T1000 (cell line): ENCODE measurements at regions not wholly inside any gene's neighbourhood (a gene's known extent, or its start where the extent isn't known, plus 50 kb on each side); places are given as distances from the start of the nearest gene placed in this dataset.
"Not testable (repeated sequence)": the region's sequence is repeated elsewhere in the genome, so short reads cannot be mapped to it uniquely, and the experiment has no call there.

Experiments
- DNase-seq: peaks from one replicate; lab custom pipeline; 2025; ENCODE audit warnings: mixed read lengths; lab: John Stamatoyannopoulos, UW

DNA sequence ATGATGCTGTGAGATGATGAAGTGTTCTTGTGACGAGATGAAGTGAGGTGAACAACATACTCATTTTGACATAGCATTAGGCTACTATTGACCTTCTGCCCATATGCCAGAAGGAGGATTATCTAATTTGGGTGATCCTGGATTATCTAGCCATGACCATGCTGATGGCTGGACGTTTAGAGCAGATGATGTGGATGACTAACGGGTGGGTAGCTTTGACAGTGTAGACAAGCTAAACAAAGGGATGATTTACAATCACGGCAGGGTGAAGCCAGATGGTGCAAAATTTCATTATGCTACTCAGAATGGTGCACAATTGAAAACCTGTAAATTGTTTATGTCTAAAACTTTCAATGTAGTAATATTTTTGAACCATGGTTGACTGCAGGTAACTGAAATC is 2403.4 kb upstream of the ACO1 start:
- DNase-seq, result no peak

DNA sequence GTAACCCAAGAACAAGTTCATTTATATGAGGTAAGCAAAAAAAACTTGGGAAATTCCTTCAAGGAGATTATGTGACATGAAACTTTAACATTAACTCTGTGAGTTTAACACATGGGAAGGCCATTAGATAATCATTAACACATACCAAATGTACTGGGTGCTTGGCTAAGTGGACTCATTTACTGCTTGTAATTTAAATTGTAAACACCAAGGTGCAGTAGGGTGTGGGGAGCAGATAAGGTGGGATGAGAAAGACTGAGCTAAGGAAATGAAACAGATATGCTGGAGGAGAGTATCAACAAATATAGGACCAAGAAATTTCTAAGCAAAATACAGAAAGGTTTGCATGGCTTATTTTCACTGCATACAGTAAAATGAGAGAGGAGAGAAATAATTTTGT is 2384.8 kb upstream of the ACO1 start:
- no peak for DNase-seq

DNA sequence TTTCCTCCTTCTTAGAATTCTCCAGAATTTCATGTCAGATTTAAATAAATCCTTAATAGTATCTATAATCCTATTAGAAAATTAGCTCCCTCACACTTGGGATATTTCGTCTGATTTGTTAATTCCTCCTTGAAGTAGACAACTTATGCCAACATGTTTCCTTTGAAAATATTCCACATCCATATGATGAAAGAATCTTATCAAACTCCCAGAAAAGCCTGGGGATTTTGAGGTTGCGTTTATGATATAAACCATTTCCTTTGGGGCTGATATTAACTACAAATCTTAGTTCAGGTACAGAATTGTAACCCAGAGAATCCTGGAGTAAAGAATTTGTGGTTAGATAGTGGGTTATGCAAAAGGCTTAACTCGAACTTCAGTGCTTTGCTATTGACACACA is 2373.8 kb upstream of the ACO1 start:
- no peak for DNase-seq

DNA sequence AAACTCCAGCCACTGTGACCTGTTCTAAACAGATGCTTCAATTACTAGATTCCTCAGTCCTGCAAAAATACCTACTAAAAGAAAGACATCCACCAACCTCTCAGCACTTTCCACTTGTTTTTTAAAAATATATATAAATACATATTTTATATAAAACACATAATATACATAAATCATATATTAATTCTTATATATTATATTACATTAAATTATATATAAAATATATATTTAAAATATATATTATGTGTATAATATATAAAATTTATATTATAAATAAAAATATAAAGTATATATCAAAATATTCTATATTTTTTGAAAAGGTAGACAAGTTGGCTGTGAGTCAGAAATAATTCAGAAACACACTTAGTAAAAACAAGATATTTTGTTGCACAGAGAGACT is 2371.8 kb upstream of the ACO1 start:
- no peak for DNase-seq

DNA sequence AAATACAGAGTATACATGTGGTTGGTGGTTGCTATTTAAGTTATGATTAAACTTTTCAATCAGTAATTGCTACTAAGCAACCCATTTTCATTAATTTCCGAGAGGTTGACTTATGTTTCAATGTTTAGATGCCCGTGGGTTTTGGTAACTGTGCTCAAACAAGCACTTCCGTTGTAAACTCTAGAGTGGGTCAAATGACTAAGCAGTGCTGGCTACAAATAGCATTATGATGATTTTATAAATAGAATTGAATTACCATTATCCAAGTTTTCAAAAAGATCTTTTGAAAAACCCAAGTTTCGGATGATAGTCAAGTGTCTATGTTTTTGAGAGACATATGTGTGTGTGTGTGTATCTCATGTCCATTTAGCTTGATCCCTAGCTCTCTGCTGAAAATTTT is 2369.4 kb upstream of the ACO1 start:
- DNase-seq, result no peak

DNA sequence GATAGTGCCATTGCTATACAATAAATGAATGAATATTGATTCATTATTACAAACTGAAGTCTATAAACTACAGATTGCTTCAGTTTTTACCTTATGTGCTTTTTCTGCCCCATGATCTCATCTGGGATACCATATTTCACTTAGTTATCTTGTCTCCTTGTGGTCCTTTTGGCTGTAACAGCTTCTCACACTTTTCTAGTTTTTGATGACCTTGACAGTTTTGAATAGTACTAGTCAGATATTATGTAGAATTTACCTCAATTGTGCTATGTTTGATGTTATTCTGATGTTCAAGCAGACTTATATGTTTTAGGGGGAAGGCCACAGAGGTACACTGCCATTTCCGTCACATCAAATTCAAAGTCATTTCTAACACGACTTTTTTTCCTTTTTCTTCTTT is 2364.3 kb upstream of the ACO1 start:
- DNase-seq, result no peak

DNA sequence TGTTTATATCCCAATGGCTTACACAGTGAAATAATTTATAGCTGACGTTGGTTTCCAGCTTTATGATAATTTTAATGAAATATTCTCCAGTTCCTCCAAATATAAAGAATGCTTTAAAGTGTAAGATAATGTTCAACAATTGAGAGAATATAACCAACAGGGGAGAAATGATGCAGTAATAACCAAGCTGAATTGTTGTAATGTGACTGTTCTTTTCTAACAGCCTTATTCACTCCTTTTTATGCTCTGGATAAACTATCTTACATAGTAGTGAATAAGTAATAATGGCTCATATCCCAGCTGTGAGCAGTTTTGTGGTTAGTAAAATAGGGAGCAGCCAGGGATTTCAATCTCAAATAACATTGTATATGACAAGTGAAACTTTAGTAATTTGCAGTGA is 2348.7 kb upstream of the ACO1 start:
- DNase-seq, result no peak

DNA sequence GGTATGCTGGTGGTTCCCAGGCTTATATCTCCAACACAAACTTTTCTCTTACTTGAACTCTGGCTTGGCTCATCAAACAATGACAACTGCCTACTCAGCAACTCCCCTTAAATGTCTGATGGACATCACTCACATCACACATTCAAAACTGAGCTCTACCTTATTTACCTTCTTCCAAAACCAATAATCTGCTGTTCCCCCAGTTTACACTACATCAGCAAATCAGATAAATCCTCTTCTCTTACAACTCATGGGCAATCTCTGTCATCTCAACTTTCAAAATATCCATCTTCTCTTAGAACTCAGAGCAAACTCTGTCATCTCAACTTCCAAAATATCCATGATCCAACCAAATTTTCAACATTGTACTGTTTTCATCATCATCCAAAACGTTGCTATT is 2347.9 kb upstream of the ACO1 start:
- DNase-seq, result no peak

DNA sequence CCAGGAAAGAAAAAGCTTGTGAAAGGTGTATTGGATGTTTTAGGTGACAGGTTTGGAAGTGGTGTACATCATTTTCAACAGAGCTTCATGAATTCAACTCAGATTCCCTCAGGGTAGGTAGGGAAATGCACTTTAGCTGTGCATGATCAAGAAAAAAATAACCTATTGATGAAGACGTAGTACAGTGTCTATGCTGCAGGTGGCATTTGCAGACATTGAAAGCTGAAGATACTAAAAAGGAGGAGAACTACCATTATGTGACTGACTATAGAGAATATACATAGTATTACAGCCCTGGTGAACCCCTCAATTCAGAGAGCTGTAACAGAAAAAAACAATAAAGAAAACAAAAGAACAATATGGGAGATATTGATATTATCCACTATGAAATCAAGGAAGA is 2344.7 kb upstream of the ACO1 start:
- no peak for DNase-seq

DNA sequence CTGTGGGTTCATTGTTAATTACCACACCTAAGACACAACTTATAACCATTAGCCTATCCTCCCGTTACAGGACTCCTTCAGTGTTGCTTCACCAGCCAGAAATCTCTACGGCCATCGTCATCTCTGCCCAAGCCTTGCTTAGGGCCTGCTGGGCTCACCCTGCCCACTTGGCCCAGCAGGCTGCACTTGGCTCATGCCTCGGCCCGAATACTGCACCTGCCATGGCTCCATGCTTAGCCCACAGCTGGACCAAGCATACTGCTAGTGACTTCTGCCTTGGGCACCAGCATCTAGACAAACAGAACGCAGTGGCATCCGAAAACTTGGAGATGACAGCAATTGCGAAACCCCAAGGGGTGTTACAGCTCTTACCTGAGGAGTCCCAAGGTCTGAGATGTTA is 2336.0 kb upstream of the ACO1 start:
- DNase-seq, result no peak

DNA sequence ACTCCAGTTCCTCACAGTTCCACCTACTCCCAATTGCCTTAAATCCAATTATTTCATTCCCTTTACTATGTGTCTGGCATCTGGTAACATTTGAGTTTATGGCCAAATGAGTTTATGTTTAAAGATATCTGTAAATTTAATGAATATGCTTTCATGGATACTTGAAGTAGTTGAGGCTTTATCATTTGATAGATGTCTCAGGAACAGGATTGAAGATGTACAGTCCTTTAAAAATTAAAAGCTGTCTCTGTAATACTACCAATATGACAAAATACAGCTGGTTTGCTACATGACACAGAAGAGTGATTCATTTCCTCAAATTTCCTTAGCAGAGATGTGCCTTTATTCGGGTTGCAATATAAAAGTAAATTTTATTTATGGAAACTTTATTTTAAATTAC is 2326.0 kb upstream of the ACO1 start:
- DNase-seq, result no peak

DNA sequence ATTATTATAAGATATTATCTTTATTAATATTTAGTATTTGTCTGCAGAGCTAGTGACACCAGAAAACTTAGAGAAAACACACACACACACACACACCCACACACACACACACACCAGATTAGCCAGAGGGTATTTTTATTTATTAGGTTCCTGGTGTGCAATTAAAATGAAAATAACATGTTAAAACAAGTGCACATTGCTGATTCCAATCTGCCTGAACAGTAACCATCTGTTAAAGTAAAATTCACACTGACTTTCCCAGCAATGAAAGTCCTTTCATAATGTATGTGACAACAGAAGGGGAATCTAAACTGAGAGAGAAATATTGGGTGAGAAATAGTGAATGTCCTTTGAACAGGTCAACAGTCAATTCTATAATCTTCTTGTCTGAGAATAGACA is 2323.5 kb upstream of the ACO1 start:
- DNase-seq, result no peak

DNA sequence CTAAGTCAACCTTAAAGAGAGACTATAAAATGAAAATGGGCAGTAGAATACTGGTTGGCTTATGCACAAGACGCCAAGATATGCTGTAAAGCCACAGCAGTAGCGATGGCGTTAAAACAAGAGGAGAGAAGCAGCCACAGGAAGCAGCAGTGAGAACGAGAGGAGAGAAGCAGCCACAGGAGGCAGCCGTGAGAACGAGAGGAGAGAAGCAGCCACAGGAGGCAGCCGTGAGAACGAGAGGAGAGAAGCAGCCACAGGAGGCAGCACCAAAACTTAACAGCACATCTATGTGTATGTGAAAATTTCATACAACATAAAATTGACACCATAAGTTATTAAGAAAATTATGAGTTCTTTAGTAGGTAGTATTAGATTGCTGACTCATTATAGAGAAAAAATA is 2318.6 kb upstream of the ACO1 start:
- no peak for DNase-seq

DNA sequence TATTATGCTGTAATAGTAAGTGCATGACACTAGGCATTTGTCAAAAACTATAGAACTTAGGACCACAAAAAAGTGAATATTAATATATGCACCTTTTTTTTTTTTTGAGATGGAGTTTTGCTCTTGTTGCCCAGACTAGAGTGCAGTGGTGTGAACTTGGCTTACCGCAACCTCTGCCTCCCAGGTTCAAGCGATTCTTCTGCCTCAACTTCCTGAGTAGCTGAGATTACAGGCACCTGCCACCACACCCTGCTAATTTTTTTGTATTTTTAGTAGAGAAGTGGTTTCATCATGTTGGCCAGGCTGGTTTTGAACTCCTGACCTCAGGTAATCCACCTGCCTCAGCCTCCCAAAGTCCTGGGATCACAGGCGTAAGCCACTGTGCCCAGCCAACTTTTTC is 2315.2 kb upstream of the ACO1 start:
- DNase-seq, result not testable (repeated sequence)

DNA sequence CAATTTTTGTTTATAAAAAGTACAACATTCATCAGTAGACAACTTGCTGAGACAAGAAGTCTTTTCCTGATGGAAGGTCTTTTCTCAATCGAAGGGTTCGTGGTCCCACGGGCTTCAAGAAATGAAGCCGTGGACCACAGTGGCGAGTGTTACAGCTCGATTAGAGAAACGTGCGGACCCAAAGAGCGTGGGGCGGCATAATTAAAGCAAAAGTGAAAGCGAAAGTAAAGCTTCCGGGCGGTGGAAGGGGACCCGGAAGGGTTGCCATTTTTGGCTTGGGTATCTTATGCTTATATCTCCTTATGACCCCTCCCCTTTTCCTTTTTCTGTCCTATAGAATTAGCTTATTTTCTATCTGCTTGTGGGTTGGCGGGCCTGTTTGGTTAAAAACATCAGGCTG is 2309.4 kb upstream of the ACO1 start:
- DNase-seq, result no peak

DNA sequence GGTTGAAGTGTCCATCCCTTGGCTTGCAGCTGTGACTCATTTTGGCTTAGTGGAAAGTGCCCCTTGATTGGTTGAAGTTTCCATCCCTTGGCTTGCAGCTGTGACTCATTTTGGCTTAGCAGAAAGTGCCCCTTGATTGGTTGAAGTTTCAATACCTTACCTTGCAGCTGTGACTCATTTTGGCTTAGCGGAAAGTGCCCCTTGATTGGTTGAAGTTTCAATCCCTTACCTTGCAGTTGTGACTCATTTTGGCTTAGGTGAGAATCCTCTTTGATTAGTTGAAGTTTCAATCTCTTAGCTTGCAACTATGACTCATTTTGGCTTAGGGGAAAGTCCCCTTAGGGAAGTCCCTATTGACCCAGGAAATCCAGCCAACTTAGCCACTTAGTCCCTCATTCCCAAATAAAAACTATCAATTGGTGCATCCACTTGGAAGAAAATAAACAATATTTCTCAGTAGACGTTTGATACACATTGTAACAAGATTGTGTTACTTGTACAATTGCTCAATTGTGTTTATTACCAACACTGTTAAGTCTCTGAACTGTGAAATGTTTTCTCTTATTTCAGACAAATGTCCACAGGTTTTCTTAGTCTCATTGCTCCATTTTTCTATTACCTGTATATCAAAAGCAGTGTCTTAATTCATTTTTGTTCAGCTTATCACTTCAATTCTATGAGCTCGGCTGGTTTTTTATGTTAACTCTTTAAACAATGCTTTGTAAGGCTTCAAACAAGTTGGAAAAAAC is 2308.8 kb upstream of the ACO1 start:
- DNase-seq, result peak; percentile 70

DNA sequence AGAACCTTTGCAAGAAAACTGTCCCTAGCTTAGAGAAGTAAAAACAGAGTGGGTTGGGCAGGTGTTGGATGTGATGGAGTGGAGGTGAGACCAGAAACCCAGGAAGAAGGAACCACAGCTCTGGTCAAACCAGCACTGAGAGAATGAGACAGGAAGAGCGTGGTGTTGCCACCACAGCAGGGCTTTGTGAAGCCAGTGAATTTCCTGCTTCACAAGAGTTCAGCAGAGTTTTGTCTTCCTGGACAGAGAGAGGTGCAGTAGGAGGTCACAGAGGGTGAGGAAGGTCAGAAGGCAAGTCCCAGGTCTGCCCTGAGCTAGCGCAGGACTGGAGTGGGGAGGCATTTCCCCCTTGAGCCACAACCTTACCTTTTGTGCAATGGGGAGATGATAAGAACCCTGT is 2306.2 kb upstream of the ACO1 start:
- DNase-seq, result no peak

DNA sequence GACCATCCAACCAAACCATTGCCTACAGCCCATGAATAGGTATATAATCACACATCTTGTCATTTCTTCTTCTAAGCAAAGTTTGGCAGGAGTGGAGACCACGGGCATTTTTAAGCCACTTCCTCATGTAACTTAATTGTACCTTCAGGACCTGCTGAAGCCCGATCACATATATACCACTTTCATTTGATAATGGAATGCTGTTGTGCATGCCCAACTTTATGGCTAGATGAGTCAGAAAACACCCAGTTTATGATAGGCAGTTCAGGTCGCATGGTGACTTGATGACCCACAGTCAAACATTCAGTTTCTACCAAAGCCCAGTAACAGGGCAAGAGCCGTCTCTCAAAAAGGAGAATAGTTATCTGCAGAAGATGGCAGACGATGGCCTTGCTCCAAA is 2295.0 kb upstream of the ACO1 start:
- DNase-seq, result no peak

DNA sequence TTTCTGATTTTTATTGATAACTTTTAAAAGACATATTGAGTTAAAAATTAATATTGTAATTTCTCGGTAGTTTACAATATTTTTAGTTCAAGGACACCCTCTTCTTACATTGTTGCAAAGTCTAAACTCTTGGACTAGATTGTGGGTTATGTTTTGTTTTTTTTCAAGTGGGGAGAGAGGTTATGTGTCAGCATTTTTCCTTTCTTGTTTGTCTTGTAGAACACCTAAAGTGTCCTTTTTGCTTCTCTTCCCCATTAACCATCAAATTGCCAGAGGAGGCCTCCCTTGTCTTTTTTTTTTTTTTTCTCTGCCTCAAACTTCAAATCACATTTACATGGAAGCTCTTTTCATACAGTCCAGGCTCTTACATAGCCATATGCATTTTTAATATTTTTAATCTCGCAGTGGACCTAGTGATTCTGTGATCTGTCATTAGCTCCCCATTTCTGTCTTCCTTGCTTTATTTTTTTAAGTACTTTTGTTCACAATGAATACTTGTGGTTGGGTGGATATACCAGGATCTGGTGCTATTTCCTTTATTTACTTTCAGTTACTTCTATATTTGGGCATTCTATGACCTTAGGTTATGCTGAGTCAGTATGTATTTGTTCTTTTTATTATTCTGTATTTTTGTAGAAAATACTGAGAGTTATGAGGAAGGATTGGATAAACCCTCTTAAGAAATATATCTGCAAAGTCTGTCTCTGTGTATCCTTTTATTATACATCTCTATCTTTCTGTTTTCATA is 2280.6 kb upstream of the ACO1 start:
- no peak for DNase-seq

DNA sequence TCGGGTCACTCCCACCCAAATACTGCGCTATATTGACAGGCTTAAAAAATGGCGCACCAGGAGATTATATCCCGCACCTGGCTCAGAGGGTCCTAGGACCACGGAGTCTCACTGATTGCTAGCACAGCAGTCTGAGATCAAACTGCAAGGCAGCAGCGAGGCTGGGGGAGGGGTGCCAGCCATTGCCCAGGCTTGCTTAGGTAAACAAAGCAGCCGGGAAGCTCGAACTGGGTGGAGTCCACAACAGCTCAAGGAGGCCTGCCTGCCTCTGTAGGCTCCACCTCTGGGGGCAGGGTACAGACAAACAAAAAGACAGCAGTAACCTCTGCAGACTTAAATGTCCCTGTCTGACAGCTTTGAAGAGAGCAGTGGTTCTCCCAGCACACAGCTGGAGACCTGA is 2277.3 kb upstream of the ACO1 start:
- DNase-seq, result not testable (repeated sequence)

DNA sequence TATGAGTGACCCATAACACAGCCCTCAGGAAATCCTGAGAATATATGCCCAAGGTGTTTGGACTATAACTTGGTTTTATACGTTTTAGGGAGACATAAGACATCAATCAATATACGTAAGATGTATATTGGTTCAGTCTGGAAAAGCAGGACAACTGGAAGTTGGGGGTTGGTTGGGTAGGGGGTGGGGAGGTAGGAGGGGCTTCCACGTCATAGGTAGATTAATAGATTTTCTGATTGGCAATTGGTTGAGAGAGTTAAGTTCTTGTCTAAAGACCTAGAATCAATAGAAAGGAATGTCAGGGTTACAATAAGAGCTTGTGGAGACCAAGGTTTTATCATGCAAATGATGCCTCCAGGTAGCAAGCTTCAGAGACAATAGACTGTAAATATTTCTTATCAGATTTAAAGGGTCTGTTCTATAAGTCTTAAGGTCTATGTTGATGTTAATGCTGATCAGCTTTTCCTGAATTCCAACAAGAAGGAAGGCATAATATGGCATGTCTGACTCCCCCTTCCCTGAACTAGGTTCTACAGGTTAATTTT is 2267.7 kb upstream of the ACO1 start:
- DNase-seq, result no peak

DNA sequence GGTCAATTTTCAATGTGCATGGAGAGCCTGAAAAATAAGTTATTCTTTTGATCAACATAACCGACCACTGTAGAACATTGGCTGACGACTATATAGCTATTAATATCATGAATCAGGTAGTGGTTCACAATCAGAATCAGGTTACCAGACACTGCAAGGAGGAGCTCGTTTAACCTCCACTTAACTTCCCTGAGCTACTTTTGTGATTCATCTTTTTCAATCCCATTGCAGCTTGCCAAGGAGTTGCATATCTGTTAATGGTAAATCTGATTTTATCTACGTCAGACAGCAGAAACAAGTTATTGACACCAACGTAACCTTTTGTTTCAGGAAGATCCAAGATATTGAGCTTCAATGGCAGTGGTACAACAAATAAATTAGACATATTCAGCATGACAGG is 2263.8 kb upstream of the ACO1 start:
- DNase-seq, result no peak

DNA sequence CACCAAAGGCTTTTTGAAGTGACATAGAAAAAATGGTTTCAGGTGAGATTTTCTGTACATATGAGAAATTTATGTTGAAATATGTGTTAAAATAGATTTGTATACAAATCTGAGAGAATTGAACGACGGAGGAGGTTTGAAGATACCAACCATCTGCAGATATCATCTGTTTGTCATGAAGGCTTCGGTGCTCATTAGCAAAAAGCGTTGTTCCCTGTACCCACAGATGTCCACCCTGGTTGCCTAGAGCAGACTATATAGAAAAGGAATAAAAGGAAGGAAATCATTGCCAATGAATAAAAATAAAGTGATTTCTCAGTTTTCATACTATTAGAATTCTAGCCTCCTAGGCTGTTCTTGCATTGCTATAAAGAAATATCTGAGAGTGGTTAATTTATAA is 2262.8 kb upstream of the ACO1 start:
- no peak for DNase-seq

DNA sequence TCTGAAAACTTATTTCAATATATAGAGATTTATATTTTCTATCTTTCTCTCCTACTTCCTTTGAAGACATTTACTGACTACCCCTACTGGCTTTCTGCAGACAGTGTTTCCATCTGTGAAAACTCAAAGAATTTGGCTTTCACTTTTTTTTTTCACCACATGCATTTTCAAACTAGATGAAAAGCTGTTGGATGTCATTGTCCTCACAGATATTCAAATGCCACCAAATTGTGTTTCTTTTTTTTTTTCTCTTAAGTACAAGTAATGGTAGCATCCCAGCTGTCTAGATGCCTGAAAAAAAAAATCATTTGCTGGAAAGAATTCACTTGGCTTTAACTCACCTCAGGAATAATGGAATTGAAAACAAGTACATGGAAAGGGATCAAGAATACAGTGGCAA is 2258.6 kb upstream of the ACO1 start:
- DNase-seq, result no peak
